ENCODE measurements at regions not wholly inside any gene's neighbourhood (a gene's known extent, or its start where the extent isn't known, plus 50 kb on each side); places are given as distances from the start of the nearest gene placed in this dataset.

GRCh38 chr10:116792817-116793216, 50.5 kb upstream of the HSPA12A start:
- DNase-seq = no peak

DNA sequence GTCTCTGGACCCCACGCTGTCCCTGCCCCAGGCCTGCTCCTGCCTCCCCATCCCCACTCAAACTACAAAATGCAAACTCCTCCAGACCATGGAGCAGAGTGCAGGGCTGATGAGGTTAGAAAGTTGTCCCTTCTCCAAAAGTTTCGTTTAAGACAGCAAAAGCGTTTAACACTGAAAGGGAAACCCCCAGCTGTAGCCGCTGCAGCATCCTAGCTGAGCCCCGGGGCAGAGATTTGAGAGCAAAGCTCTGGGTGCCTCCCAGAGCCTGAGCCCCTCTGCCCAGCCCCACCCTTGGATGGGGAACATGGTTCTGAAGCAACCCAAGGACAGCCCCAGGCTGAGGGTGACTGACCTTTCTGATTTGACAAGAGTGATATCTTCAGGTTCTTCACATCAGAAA, 52.8 kb upstream of the ENO4 start:
- DNase-seq = no peak

- DNase-seq = peak in 1 of 2 experiments; percentile 63
Observed at GRCh38 chr10:116796910-116797513, 52.3 kb upstream of the ENO4 start.

DNA sequence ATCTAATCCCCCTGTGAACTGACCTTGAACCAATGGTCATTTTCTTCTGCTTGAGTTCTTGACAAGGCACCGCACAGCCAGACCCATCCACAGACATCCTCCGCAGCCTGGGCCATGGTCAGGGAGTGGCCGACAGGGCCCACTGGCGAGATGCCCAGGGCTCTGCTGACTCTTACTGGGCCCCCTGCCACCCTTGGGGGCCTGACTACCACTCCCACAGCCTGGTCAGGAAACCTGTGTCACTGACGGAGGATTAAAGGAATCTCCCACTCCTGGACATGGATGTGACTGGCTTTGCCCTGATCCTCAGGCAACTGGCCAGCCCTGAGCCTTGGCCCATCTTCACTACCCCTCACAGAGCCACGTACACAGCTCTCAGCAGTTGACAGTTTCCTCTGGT, 50.4 kb upstream of the ENO4 start:
- DNase-seq = no peak

All from NCI-H446 (cell line).